SK-N-SH treated with all-trans-retinoic acid at 6 μM for 48 hours (cell line): ENCODE measurements at regions not wholly inside any gene's neighbourhood (a gene's known extent, or its start where the extent isn't known, plus 50 kb on each side); places are given as distances from the start of the nearest gene placed in this dataset.

ENCODE experiments used
- ARNTL ChIP-seq: fragments of 450-650 bp; formaldehyde crosslinking; IDR thresholded peaks from 2 replicates; pipeline ENCODE4 v1.5.0; 2020; ENCODE audit warnings: low read depth, mild to moderate bottlenecking, moderate library complexity, borderline replicate concordance
- CSDC2 ChIP-seq: fragments of 250-450 bp; sonication (Bioruptor Pico); IDR thresholded peaks from 2 replicates; pipeline ENCODE4 v1.5.0; 2020; ENCODE audit warnings: mild to moderate bottlenecking, moderate library complexity
- ESRRG ChIP-seq: fragments of 250-450 bp; sonication (Bioruptor Pico); IDR thresholded peaks from 2 replicates; pipeline ENCODE4 v1.6.1; 2021; ENCODE audit warnings: mild to moderate bottlenecking
- ISL1 ChIP-seq: fragments of 250-450 bp; sonication (Bioruptor Pico); IDR thresholded peaks from 2 replicates; pipeline ENCODE4 v2.1.2; 2022; ENCODE audit warnings: mild to moderate bottlenecking, moderate library complexity
- TCF4 ChIP-seq: fragments of 250-450 bp; sonication (Bioruptor Pico); IDR thresholded peaks from 2 replicates; pipeline ENCODE4 v1.8.0; 2021; ENCODE audit warnings: mild to moderate bottlenecking, moderate library complexity, borderline replicate concordance
- TOX ChIP-seq: fragments of 250-450 bp; sonication (Bioruptor Pico); IDR thresholded peaks from 2 replicates; pipeline ENCODE4 v1.8.0; 2021; ENCODE audit warnings: mild to moderate bottlenecking, moderate library complexity, borderline replicate concordance
- ZFP30 ChIP-seq: fragments of 450-650 bp; formaldehyde crosslinking; IDR thresholded peaks from 2 replicates; pipeline ENCODE4 v1.5.0; 2022; ENCODE audit warnings: mild to moderate bottlenecking, moderate library complexity
- ZNF8 ChIP-seq: fragments of 450-650 bp; formaldehyde crosslinking; IDR thresholded peaks from 2 replicates; pipeline ENCODE4 v1.5.0; 2020; ENCODE audit warnings: mild to moderate bottlenecking, moderate library complexity
- TF ChIP-seq, protein P1 (sequence below): fragments of 250-450 bp; sonication (Bioruptor Pico); IDR thresholded peaks from 2 replicates; pipeline ENCODE4 v1.8.0; 2020; ENCODE audit warnings: mild to moderate bottlenecking, moderate library complexity, borderline replicate concordance
- TF ChIP-seq, protein P2 (sequence below): fragments of 250-450 bp; sonication (Bioruptor Pico); IDR thresholded peaks from 2 replicates; pipeline ENCODE4 v1.5.1; 2020; ENCODE audit warnings: low read depth, mild to moderate bottlenecking, moderate library complexity

DNA sequence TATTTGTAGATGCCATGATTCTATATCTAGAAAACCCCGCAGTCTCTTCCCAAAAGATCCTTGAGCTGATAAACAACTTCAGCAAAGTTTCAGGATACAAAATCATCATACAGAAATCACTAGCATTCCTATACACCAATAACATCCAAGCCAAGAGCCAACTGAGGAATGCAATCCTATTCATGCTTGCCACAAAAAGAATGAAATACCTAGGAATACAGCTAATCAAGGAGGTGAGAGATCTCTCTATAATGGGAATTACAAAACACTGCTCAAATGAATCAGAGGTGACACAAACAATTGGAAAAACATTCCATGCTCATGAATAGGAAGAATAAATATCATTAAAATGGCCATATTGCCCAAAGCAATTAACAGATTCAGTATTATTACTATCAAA lies 551.4 kb upstream of the SLC39A10 start:
- TF ChIP-seq TOX (CRISPR knock-in tag): no peak
- TF ChIP-seq, protein P1, sequence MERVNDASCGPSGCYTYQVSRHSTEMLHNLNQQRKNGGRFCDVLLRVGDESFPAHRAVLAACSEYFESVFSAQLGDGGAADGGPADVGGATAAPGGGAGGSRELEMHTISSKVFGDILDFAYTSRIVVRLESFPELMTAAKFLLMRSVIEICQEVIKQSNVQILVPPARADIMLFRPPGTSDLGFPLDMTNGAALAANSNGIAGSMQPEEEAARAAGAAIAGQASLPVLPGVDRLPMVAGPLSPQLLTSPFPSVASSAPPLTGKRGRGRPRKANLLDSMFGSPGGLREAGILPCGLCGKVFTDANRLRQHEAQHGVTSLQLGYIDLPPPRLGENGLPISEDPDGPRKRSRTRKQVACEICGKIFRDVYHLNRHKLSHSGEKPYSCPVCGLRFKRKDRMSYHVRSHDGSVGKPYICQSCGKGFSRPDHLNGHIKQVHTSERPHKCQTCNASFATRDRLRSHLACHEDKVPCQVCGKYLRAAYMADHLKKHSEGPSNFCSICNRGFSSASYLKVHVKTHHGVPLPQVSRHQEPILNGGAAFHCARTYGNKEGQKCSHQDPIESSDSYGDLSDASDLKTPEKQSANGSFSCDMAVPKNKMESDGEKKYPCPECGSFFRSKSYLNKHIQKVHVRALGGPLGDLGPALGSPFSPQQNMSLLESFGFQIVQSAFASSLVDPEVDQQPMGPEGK (CRISPR knock-in tag): no peak
- TF ChIP-seq ISL1 (CRISPR knock-in tag): no peak
- no peak for TF ChIP-seq ARNTL
- TF ChIP-seq, protein P2, sequence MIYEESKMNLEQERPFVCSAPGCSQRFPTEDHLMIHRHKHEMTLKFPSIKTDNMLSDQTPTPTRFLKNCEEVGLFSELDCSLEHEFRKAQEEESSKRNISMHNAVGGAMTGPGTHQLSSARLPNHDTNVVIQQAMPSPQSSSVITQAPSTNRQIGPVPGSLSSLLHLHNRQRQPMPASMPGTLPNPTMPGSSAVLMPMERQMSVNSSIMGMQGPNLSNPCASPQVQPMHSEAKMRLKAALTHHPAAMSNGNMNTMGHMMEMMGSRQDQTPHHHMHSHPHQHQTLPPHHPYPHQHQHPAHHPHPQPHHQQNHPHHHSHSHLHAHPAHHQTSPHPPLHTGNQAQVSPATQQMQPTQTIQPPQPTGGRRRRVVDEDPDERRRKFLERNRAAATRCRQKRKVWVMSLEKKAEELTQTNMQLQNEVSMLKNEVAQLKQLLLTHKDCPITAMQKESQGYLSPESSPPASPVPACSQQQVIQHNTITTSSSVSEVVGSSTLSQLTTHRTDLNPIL (CRISPR knock-in tag): no peak
- no peak for TF ChIP-seq TCF4
- no peak for TF ChIP-seq ZFP30 (CRISPR knock-in tag)
- no peak for TF ChIP-seq ESRRG
- no peak for TF ChIP-seq ZNF8 (CRISPR knock-in tag)
- no peak for TF ChIP-seq CSDC2 (CRISPR knock-in tag)
